Lower leg skin (tissue), 3 donors: ENCODE measurements at regions not wholly inside any gene's neighbourhood (a gene's known extent, or its start where the extent isn't known, plus 50 kb on each side); places are given as distances from the start of the nearest gene placed in this dataset.

Source experiments
- CTCF ChIP-seq, 3 donors: fragments of 450-650 bp; IDR thresholded peaks; one replicate each; pipeline ENCODE4 v1.5.1; 2016; ENCODE audit warnings: antibody characterized with exemption in 3 of 3, mild to moderate bottlenecking in 3 of 3, moderate library complexity in 2 of 3
- POLR2A ChIP-seq, 2 donors: fragments of 450-650 bp; IDR thresholded peaks; one replicate each; pipeline ENCODE4 v1.6.1; 2016 to 2017; ENCODE audit warnings: antibody characterized with exemption in 2 of 2, mild to moderate bottlenecking in 1 of 2, moderate library complexity in 1 of 2

DNA sequence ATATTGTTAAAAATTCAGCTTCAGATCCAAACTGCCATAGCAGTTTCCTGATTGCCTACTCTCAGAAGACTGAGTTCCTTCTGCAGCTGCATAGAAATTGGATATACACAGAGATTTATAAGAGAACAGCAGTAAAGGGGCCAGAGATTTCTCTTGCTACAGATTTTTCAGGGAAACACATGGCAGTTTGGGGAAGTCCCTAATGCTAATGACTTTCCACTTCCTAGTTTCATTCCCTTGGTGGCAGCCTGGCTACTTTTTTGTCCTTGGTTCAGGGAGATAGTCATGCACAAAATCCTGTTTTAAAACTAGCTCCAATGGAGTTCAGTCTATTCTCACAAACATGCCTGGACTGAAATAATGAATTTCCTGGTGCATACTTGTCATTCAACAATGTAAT, 125.3 kb upstream of the PLCB4 start:
- TF ChIP-seq CTCF (IDR thresholded peaks at IDR 0.05) (no peak), POLR2A (IDR thresholded peaks at IDR 0.05) (no peak)
